ENCODE measurements at regions not wholly inside any gene's neighbourhood (a gene's known extent, or its start where the extent isn't known, plus 50 kb on each side); places are given as distances from the start of the nearest gene placed in this dataset.

DNA sequence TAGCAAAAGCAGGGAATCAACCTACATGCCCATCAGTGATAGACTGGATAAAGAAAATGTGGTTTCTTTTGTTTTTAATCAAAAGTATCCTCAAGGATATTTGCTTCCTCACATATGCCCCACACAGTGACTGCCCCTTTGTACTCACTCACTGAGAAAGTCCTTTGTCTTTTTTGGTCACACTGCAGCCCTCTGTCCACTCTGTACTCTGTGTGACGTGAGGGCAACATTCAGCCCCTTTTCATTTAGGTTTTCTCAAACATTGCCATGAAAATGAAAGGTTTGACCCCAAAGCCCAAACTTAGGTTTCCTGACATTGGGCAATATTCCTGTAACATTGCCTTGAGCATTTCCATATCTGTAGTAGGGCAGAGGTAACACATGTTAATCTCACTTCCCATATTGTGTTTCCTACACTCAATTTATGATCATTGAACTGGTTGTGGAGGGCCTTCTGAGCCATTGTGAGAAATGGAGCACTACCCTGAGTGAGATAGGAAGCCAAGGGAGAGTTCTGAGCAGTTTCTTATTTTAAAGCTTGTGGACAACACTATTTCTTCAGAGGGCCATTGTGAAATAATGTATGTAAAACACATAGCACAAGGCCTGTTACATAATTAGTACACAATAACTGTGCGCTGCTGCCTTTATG is 501.9 kb upstream of the C1orf87 start:
- TF ChIP-seq, protein P1, sequence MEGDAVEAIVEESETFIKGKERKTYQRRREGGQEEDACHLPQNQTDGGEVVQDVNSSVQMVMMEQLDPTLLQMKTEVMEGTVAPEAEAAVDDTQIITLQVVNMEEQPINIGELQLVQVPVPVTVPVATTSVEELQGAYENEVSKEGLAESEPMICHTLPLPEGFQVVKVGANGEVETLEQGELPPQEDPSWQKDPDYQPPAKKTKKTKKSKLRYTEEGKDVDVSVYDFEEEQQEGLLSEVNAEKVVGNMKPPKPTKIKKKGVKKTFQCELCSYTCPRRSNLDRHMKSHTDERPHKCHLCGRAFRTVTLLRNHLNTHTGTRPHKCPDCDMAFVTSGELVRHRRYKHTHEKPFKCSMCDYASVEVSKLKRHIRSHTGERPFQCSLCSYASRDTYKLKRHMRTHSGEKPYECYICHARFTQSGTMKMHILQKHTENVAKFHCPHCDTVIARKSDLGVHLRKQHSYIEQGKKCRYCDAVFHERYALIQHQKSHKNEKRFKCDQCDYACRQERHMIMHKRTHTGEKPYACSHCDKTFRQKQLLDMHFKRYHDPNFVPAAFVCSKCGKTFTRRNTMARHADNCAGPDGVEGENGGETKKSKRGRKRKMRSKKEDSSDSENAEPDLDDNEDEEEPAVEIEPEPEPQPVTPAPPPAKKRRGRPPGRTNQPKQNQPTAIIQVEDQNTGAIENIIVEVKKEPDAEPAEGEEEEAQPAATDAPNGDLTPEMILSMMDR (IDR thresholded peaks at IDR 0.05; ENCODE audit: poor library complexity, severe bottlenecking) = no peak
- TF ChIP-seq EP300 (conservative IDR thresholded peaks at IDR 0.05; ENCODE audit: poor library complexity, severe bottlenecking) (no peak), POLR2AphosphoS5 (IDR thresholded peaks at IDR 0.05) (no peak), EZH2 (IDR thresholded peaks at IDR 0.05; ENCODE audit: borderline replicate concordance, insufficient read depth, low read length, poor library complexity, severe bottlenecking) (no peak), RAD21 (conservative IDR thresholded peaks at IDR 0.05) (no peak)
